ENCODE measurements at regions not wholly inside any gene's neighbourhood (a gene's known extent, or its start where the extent isn't known, plus 50 kb on each side); places are given as distances from the start of the nearest gene placed in this dataset.

- no peak for DNase-seq
Observed at GRCh38 chr15:77540312-77541060, 92.2 kb downstream of the LINGO1 start.

GRCh38 chr15:77538793-77539497 is 93.8 kb downstream of the LINGO1 start:
- DNase-seq, result no peak

- no peak for DNase-seq
Observed at GRCh38 chr15:77538027-77538451, 94.7 kb downstream of the LINGO1 start.

GRCh38 chr15:77537006-77537405 is 95.7 kb downstream of the LINGO1 start:
- no peak for DNase-seq

- no peak for DNase-seq
Observed at GRCh38 chr15:77535845-77536244, 96.9 kb downstream of the LINGO1 start.
